ENCODE measurements at regions not wholly inside any gene's neighbourhood (a gene's known extent, or its start where the extent isn't known, plus 50 kb on each side); places are given as distances from the start of the nearest gene placed in this dataset.
"Not testable (repeated sequence)": the region's sequence is repeated elsewhere in the genome, so short reads cannot be mapped to it uniquely, and the experiment has no call there.

DNA sequence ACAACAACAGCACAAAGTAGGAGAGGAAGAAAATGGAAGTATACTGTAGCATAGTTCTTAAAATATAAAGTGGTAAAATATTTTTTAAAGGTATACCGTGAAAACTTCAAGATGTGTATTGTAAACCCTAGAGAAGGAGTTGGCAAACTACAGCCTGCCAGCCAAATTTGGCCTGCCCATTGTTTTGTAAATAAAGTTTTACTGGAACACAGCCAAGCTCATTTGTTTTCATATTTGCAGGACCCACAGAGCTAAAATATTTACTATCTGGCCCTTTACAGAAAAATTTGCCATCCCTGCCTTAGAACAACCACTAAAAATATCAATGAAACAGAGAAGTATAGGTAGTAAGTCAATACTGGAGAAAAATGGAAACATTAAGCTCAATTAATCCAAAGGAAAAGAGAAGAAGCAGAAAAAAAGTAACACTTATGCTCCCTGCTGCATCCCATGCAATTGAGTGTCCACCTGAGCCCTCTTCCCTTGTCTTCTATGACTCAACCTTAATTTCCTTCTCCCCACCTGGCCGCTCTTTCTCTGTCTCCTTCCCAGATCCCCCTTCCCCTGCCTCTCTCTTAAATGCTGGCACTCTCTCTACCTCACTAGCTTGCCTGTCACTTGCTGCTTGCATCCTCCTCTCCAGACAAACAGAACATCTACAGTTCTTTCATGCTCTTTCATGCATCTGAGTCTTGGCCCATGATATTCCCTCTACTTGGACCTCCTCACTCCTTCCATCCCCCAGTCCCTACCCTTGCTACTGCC, 50.6 kb upstream of the FER start:
- Mint-ChIP-seq H3K36me3 (no peaks in the 10 kb centered on the region), H3K9me3 (no peaks in the 10 kb centered on the region), H3K4me1 (ENCODE audit: low read depth in 2 of 2) (no peaks in the 10 kb centered on the region)

DNA sequence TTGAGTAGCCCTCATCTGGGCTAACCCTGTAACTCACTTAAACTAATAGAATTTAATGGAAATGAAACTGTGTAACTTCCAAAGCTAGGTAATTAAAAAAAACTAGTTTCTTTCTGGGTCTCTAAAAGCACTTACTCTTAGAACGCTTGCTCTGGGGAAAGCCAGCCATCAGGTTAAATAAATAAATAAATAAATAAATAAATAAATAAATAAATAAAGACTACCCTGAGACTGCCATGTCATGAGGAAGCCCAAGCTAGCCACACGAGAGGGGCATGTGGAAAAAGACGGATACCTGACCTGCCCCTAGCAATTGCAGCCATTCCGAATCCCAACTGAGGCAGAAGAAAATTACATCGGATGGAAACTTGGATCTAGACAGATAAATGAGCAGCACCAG, 51.3 kb upstream of the FER start:
- DNase-seq (ENCODE audit: low spot score) (no peak), ATAC-seq (no peak)
- Mint-ChIP-seq H3K36me3 (no peaks in the 10 kb centered on the region), H3K27ac (no peak overlapping the region), H3K4me1 (ENCODE audit: low read depth in 2 of 2) (no peaks in the 10 kb centered on the region), H3K27me3 (peaks cover 8 to 21% of the 10 kb centered on the region in 2 donors), H3K4me3 (no peak overlapping the region), H3K9me3 (no peaks in the 10 kb centered on the region)

More for the DNA sequence above, 50.6 kb upstream of the FER start:
- Mint-ChIP-seq H3K27me3 (peaks cover 8 to 21% of the 10 kb centered on the region in 2 donors), H3K27ac (no peak overlapping the region), H3K4me3 (no peak overlapping the region)
- DNase-seq (ENCODE audit: low spot score): no peak
- no peak for ATAC-seq

DNA sequence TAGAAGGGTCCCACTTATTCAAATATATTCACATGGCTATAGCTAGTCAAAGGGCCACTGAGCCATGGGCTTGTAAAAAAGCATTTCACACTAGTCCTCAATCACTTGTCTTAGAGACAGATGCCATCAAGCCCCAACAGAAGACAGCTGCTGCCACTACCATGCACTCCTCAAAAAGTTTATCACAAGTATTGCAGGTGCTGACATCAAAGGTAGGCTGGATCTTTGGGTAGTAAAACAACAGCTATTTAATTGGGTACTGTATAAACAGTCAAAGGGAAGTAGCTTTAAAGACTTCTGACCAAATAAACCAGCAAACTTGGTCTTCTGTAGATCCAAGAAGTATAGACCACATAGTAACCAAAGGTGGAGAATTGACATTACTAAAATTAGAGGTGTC, 59.2 kb upstream of the FER start:
- Mint-ChIP-seq H3K27ac (no peak overlapping the region), H3K9me3 (no peaks in the 10 kb centered on the region), H3K27me3 (peaks cover 0 to 7% of the 10 kb centered on the region in 2 donors), H3K4me3 (no peak overlapping the region), H3K36me3 (no peaks in the 10 kb centered on the region), H3K4me1 (ENCODE audit: low read depth in 2 of 2) (no peaks in the 10 kb centered on the region)
- ATAC-seq: no peak
- no peak for DNase-seq (ENCODE audit: low spot score)

DNA sequence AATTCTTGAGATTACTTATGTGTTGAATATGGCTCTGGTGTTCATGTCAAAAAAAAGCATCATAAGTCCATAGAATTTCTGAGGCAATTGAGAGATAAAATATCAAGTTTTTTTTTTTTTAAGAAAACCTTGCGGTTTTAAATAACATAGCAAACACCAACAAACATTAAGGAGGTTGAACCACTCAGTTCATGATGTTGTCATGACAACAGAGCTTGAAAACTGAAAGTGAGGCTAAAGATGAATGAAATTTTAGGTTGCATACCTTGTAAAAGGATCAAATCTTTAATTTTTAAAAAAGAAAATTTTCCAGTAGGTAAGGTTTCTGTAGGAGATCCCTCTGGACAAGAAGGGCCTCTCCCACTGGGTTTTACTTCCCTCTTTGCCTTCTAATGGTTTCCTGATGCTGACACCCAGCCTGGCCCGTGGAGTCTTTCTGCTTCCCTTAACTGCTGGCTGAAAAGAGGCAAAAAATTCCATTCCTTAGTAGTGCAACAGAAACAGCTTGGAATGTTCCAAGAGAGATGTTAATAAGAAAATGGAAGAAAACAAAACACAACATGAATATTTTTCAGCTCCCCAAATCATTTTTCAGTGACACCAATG, 60.0 kb upstream of the FER start:
- no peak for DNase-seq (ENCODE audit: low spot score)
- Mint-ChIP-seq H3K27me3 (peaks cover 0 to 7% of the 10 kb centered on the region in 2 donors), H3K4me3 (no peak overlapping the region), H3K9me3 (no peaks in the 10 kb centered on the region), H3K4me1 (ENCODE audit: low read depth in 2 of 2) (no peaks in the 10 kb centered on the region), H3K27ac (no peak overlapping the region), H3K36me3 (no peaks in the 10 kb centered on the region)
- no peak for ATAC-seq

DNA sequence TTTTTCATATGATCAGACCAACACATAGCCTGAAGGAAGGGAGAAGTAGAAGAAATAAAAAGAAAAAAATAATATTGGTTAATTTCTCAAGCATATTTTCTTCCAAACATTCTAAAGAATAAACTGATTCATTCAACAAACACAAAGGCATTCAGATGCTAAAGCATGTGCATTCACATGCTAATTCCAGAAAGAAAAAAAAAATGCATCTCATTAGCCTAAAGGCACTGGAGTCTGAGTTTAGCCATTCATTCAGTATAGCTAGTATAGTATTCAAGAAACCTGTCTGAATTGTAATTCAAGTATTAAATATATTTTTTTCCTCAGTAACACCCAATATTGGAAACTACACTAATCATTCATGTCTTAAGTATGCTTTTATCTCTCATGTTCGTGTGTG, 61.0 kb upstream of the FER start:
- Mint-ChIP-seq H3K4me3 (no peak overlapping the region), H3K27me3 (peaks cover 0 to 7% of the 10 kb centered on the region in 2 donors), H3K4me1 (ENCODE audit: low read depth in 2 of 2) (no peaks in the 10 kb centered on the region), H3K36me3 (no peaks in the 10 kb centered on the region), H3K27ac (no peak overlapping the region), H3K9me3 (no peaks in the 10 kb centered on the region)
- ATAC-seq (no peak), DNase-seq (ENCODE audit: low spot score) (no peak)

DNA sequence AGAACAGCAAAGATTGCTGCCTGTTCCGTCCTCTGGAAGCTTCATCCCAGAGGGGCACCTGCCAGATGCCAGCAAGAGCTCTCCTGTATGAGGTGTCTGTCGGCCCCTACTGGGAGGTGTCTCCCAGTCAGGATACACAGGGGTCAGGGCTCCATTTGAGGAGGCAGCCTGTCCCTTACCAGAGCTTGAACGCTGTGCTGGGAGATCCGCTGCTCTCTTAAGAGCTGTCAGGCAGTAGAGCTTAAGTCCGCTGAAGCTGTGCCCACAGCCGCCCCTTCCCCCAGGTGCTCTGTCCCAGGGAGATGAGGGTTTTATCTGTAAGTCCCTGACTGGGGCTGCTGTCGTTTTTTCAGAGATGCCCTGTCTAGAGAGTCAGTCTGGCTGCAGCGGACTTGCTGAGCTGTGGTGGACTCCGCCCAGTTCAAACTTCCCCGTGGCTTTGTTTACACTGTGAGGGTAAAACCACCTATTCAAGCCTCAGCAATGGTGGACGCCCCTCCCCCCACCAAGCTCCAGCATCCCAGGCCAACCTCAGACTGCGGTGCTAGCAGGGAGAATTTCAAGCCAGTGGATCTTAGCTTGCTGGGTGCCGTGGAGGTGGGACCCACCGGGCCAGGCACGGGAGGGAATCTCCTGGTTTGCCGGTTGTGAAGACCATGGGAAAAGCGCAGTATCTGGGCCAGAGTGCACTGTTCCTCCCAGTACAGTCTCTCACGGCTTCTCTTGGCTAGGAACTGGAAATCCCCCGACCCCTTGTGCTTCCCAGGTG, 62.1 kb upstream of the FER start:
- H3K27ac Mint-ChIP-seq; H3K4me3 Mint-ChIP-seq; H3K4me1 Mint-ChIP-seq (ENCODE audit: low read depth in 2 of 2); H3K36me3 Mint-ChIP-seq; H3K9me3 Mint-ChIP-seq; ATAC-seq; H3K27me3 Mint-ChIP-seq; DNase-seq (ENCODE audit: low spot score): not testable (repeated sequence)

DNA sequence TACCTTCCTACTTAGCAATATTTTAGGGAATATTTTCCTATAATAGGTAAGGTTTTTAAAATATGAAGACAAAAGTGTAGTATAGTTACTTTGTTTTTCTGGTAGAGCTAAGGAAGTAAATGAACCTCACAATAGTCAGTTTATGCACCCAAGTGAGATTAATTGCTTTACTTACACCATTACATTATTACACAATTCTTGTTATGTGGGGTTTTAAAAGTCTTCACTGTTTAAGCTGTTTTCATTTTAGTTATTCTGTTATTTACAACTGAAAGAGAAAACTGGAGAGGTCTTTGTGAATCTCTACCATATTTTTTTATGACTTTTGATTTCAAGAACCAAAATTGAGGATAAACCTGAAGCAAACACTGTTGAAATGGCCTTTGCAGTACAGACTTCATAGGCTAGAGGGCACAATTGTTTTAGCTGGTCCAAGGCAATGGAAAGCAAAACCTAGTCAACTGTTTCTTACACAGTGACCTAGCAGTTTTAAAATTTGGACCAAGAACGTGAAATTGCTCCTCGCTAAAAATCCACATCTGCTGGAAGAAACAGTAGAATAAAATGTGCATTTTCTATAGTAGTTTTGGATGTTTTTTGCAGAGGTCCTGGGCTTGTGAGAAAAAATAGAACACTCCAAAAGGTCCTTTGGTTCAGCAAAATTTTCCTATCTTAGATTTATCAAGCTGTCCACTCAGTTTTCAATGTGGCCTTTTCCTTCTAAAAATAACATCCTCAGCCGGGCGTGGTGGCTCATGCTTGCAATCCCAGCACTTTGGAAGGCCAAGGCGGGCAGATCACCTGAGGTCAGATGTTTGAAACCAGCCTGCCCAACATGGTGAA, 66.4 kb upstream of the FER start:
- no peaks in the 10 kb centered on the region for H3K4me1 Mint-ChIP-seq (ENCODE audit: low read depth in 2 of 2)
- peaks cover 9 to 22% of the 10 kb centered on the region in 2 donors for H3K27me3 Mint-ChIP-seq
- H3K4me3 Mint-ChIP-seq: no peak overlapping the region
- no peak overlapping the region for H3K27ac Mint-ChIP-seq
- DNase-seq (ENCODE audit: low spot score): no peak
- H3K36me3 Mint-ChIP-seq: no peaks in the 10 kb centered on the region
- H3K9me3 Mint-ChIP-seq: no peaks in the 10 kb centered on the region
- peak; percentile 65 to 77 for ATAC-seq

DNA sequence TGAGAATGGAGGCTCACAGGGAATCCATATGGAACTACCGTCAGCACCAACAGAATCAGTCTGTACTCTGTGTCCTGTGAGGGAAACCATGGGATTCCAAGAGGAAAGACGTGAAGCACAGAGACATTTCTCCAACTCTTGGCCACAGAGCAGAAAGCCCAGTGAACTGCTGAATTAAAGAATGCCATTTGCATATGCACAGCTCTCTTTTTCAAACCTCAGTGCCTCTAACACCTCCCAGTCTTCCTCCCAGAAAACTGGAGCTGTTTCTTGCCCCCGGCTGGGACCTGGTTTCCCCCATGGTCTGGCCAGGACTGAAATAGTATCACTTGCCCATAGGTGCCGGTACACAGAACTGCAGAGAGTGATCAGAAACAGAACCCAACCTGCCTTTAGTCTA, 69.6 kb upstream of the FER start:
- Mint-ChIP-seq H3K36me3 (no peaks in the 10 kb centered on the region), H3K27ac (no peak overlapping the region), H3K9me3 (no peaks in the 10 kb centered on the region), H3K4me3 (no peak overlapping the region), H3K27me3 (peaks cover 12 to 22% of the 10 kb centered on the region in 2 donors), H3K4me1 (ENCODE audit: low read depth in 2 of 2) (no peaks in the 10 kb centered on the region)
- no peak for DNase-seq (ENCODE audit: low spot score)
- no peak for ATAC-seq

DNA sequence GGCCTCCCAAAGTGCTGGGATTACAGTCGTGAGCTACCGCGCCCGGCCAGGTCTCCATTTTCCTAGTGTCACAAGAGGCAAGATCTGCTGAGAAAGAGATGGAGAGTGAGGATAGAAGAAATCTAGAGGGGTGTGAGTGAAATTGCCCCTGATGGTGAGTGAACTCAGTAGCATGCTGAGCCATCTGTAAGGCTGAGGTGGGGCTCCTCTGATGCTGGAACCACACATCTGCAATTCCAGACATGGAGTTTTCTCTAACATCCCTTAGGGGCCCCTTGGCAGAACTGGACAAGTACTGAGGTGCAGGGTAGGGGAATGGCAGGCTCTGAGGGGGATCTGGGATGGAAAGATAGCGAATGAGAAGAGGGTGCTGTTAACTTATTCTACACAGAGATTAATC, 72.0 kb upstream of the FER start:
- DNase-seq (ENCODE audit: low spot score) (no peak), ATAC-seq (no peak)
- no peaks in the 10 kb centered on the region for H3K4me1 Mint-ChIP-seq (ENCODE audit: low read depth in 2 of 2)
- H3K27ac Mint-ChIP-seq: no peak overlapping the region
- no peak overlapping the region for H3K4me3 Mint-ChIP-seq
- H3K27me3 Mint-ChIP-seq: peaks cover 12 to 23% of the 10 kb centered on the region in 2 donors
- no peaks in the 10 kb centered on the region for H3K9me3 Mint-ChIP-seq
- no peaks in the 10 kb centered on the region for H3K36me3 Mint-ChIP-seq

DNA sequence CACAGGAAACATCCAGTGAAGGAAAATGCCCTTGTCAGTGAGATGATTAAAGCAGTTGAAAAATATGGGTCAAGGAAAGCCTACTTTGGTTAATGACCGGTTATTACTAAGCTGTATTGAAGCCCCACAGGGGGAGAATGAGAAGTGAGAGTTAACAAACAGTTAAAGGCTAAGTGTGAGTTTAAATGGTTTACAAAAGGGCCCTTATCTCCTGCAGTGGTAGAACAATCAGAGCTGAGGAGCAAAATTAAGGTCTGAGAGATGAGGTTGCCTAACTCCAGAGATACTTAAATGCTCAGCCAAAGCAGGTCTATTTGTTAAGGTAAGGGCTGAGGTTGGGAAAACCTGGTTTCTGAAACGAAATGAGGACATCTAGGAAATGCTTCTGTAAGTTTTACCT, 75.1 kb upstream of the FER start:
- Mint-ChIP-seq H3K4me3 (no peak overlapping the region), H3K4me1 (ENCODE audit: low read depth in 2 of 2) (no peaks in the 10 kb centered on the region), H3K27me3 (peaks cover 16 to 19% of the 10 kb centered on the region in 2 donors), H3K36me3 (no peaks in the 10 kb centered on the region), H3K9me3 (no peaks in the 10 kb centered on the region), H3K27ac (no peak overlapping the region)
- no peak for DNase-seq (ENCODE audit: low spot score)
- ATAC-seq: no peak

DNA sequence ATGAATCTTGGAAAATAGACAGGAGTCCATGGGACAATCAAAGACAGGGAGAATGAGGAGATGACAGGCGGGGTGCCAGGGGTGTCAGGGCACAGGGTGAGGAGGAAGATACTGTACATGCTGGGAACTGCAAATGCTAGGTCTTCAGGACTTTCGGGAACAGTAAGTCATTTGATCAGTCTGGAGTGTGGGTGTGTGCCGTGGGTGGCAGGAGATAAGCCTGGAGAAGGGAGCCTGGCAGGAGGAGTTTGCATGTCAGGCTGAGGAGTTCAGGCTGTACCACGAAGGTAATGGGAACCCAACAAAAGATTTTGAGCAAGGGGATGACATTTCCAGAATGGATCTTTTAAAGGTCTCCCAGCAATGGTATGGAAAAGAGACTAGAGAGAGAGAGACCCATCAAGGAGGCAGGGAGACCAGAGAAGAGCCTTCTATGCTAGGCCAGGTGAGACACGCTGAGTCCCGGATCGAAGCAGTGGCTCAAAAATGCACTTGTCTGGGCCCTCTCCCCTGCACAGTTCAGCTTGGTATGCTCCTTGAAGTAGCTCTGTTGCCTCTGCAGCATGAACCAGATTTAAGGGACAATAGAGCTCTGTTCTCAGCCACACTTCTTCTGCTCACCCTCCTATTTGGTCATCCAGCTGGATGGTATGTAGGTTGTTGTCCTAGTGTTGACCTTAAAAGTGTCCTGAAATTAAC, 77.0 kb upstream of the FER start:
- H3K27ac Mint-ChIP-seq: no peak overlapping the region
- ATAC-seq: no peak
- DNase-seq (ENCODE audit: low spot score): no peak
- peaks cover 16 to 23% of the 10 kb centered on the region in 2 donors for H3K27me3 Mint-ChIP-seq
- H3K36me3 Mint-ChIP-seq: no peaks in the 10 kb centered on the region
- no peak overlapping the region for H3K4me3 Mint-ChIP-seq
- H3K4me1 Mint-ChIP-seq (ENCODE audit: low read depth in 2 of 2): no peaks in the 10 kb centered on the region
- no peaks in the 10 kb centered on the region for H3K9me3 Mint-ChIP-seq

DNA sequence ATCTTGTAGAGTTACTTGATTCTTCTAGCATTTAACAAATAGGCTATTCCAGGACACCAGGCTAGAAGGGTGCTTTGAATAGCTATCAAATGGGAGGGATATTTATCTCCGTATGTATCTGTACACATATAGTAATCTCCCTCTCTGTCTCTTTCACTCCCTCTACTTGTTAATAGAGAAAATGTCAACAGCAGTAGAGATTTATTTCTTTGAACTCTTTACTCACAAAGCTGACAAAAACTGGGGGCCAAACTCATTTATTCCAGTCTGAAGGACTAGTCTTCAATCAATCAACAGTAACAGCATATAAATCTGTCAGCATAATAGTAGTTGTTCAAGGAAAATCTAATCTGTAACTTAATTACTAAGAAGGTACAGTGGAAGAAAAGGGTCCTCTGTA, 78.2 kb upstream of the FER start:
- DNase-seq (ENCODE audit: low spot score): no peak
- Mint-ChIP-seq H3K4me3 (no peak overlapping the region), H3K27ac (no peak overlapping the region), H3K9me3 (no peaks in the 10 kb centered on the region), H3K4me1 (ENCODE audit: low read depth in 2 of 2) (no peaks in the 10 kb centered on the region), H3K27me3 (peaks cover 15 to 16% of the 10 kb centered on the region in 2 donors), H3K36me3 (no peaks in the 10 kb centered on the region)
- ATAC-seq: no peak

DNA sequence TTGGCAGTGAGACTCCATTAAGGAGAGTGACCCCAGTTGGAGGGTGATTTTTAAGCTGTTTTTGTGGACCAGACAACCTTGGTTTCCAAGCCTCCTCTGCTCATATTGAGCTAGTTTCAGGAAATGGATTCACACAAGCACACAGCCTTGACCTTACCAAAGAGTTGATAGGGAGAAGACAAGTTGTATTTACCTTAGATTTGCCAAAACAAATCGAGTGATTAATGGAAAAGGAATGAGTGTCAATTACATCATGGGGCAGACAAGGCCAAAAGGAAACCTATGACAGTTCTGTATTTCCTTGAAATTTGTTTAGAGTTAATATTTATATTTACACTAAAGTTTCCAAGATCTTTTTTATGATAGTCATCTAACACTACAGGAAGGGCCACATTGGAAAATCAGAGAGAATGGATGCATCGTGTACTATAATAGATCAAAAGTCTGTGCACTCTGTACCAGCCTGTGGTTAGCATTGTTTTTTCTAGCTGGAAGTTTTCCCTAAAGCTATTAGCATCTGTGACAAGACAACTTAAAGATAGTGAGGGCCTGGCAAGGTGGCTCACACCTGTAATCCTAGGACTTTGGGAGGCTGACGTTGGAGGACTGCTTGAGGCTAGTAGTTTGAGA, 86.0 kb upstream of the FER start:
- Mint-ChIP-seq H3K27ac (no peak overlapping the region), H3K27me3 (peaks cover 11 to 32% of the 10 kb centered on the region in 2 donors), H3K4me3 (no peak overlapping the region), H3K4me1 (ENCODE audit: low read depth in 2 of 2) (no peaks in the 10 kb centered on the region), H3K36me3 (no peaks in the 10 kb centered on the region), H3K9me3 (no peaks in the 10 kb centered on the region)
- ATAC-seq (no peak), DNase-seq (ENCODE audit: low spot score) (no peak)

Measured in natural killer cell treated with Interleukin-12 subunit alpha and Interleukin-12 subunit beta and Interleukin-15 and Interleukin-18, amount 100 ng/mL, for 72 hours (primary cell).